GM12878 (cell line): ENCODE measurements at regions not wholly inside any gene's neighbourhood (a gene's known extent, or its start where the extent isn't known, plus 50 kb on each side); places are given as distances from the start of the nearest gene placed in this dataset.

Source experiments
- ATAC-seq: fragments of 200-7000 bp; cut with Tn5 transposase; 3 replicates; pipeline ENCODE4 v1.9.1; 2020; ENCODE audit warnings: mild to moderate bottlenecking, moderate library complexity
- BruUV-seq: library from RNA; stranded (reverse); fragments of 400-500 nt; replicated peaks from 2 replicates; lab custom pipeline; 2021; lab: Mats Ljungman, UMichigan
- CTCF ChIA-PET: fragments of 300-600 bp; sonication (Branson Sonifier 250); formaldehyde crosslinking; extraction: SDS; loops from one replicate; lab custom pipeline; 2021; ENCODE audit warnings: inconsistent platforms; lab: Yijun Ruan, JAX
- POLR2A ChIA-PET: fragments of 350-600 bp; formaldehyde crosslinking; extraction: SDS; loops from one replicate; lab custom pipeline; 2021; ENCODE audit warnings: inconsistent platforms; lab: Charles Lee
- RAD21 ChIA-PET: fragments of 300-600 bp; sonication (Branson Sonifier 250); formaldehyde crosslinking; loops from one replicate; lab custom pipeline; 2023; ENCODE audit warnings: antibody characterized with exemption; ENCODE audit not compliant: unreplicated experiment; lab: Charles Lee
- SMC1A ChIA-PET: fragments of 300-600 bp; sonication (Branson Sonifier 250); formaldehyde crosslinking; loops from one replicate; lab custom pipeline; 2023; ENCODE audit not compliant: unreplicated experiment, uncharacterized antibody; lab: Charles Lee
- DNase-seq: peaks from one replicate; pipeline ENCODE4 v3.0.0-alpha.2; 2011; ENCODE audit warnings: low read depth, low spot score
- FAIRE-seq: peaks from 3 replicates; lab custom pipeline; 2011; peaks lifted over from hg19 to GRCh38; lab: Jason Lieb, UNC
- H2AFZ ChIP-seq: 2 replicates; pipeline ENCODE4 v1.6.0; 2011; ENCODE audit warnings: low read depth, low read length, control low read depth; ENCODE audit not compliant: control insufficient read depth
- H3K27ac ChIP-seq: 2 replicates; pipeline ENCODE4 v1.5.1; 2011; ENCODE audit warnings: control low read depth; ENCODE audit not compliant: control insufficient read depth, insufficient read depth
- H3K27me3 ChIP-seq, 2 experiments: replicated peaks in 1 of 2; 2 replicates each; pipeline versions ENCODE4 v1.6.0 to v1.6.1; 2011; ENCODE audit warnings: low read length in 1 of 2; ENCODE audit not compliant: control insufficient read depth in 2 of 2, insufficient read depth in 2 of 2
- H3K36me3 ChIP-seq, 2 experiments: 2 replicates each; pipeline ENCODE4 v1.5.1; 2011; ENCODE audit warnings: low read length in 1 of 2; ENCODE audit not compliant: control insufficient read depth in 2 of 2, insufficient read depth in 2 of 2
- H3K4me1 ChIP-seq: 2 replicates; pipeline ENCODE4 v1.6.1; 2011; ENCODE audit warnings: mild to moderate bottlenecking, low read length, moderate library complexity, mixed read lengths; ENCODE audit not compliant: control insufficient read depth, insufficient read depth
- H3K4me2 ChIP-seq: 2 replicates; pipeline ENCODE4 v1.6.0; 2011; ENCODE audit warnings: control low read depth; ENCODE audit not compliant: control insufficient read depth, insufficient read depth
- H3K4me3 ChIP-seq: fragments of 200-600 bp; sonication (generic); 2 replicates; pipeline ENCODE4 v1.5.1; 2016
- H3K79me2 ChIP-seq: 2 replicates; pipeline ENCODE4 v1.6.0; 2011; ENCODE audit warnings: low read length; ENCODE audit not compliant: control insufficient read depth, insufficient read depth
- H3K9ac ChIP-seq: 2 replicates; pipeline ENCODE4 v1.8.0; 2011; ENCODE audit warnings: low read length, control low read depth, mixed read lengths; ENCODE audit not compliant: control insufficient read depth, insufficient read depth
- H3K9me3 ChIP-seq: replicated peaks from 3 replicates; pipeline ENCODE4 v1.5.1; 2011; ENCODE audit warnings: mild to moderate bottlenecking, low read length; ENCODE audit not compliant: control insufficient read depth, insufficient read depth
- H4K20me1 ChIP-seq: 2 replicates; pipeline ENCODE4 v1.6.0; 2011; ENCODE audit not compliant: control insufficient read depth, insufficient read depth
- BHLHE40 ChIP-seq, 2 experiments: fragments of 450-650 bp in 1 of 2; IDR thresholded peaks; 2 replicates each; pipeline ENCODE4 v1.6.1; 2011 to 2017; ENCODE audit warnings: low read depth in 2 of 2, borderline replicate concordance in 1 of 2, improper control_type of control experiment in 1 of 2, low read length in 1 of 2, mild to moderate bottlenecking in 1 of 2
- CREM ChIP-seq: IDR thresholded peaks from 2 replicates; pipeline ENCODE4 v1.6.1; 2014; ENCODE audit warnings: antibody characterized with exemption, low read depth
- HDGF ChIP-seq: fragments of 450-650 bp; IDR thresholded peaks from 2 replicates; pipeline ENCODE4 v1.6.1; 2016; ENCODE audit warnings: antibody characterized with exemption
- IKZF1 ChIP-seq: fragments of 450-650 bp; conservative IDR thresholded peaks from 2 replicates; pipeline ENCODE4 v1.6.1; 2017; ENCODE audit warnings: antibody characterized with exemption, mild to moderate bottlenecking
- MLLT1 ChIP-seq: fragments of 450-650 bp; IDR thresholded peaks from 2 replicates; pipeline ENCODE4 v1.6.1; 2016; ENCODE audit warnings: mild to moderate bottlenecking
- PAX8 ChIP-seq: fragments of 450-650 bp; IDR thresholded peaks from 2 replicates; pipeline ENCODE4 v1.6.1; 2017; ENCODE audit warnings: mild to moderate bottlenecking, moderate library complexity
- RB1 ChIP-seq: fragments of 450-650 bp; formaldehyde crosslinking; IDR thresholded peaks from 2 replicates; pipeline ENCODE4 v1.6.1; 2017; ENCODE audit warnings: mild to moderate bottlenecking, borderline replicate concordance
- WGBS: methylation state at CpG from one replicate; pipeline ENCODE4 v1.1.6; 2016; ENCODE audit warnings: low lambda C conversion rate; ENCODE audit not compliant: insufficient replicate concordance, insufficient coverage; ENCODE audit errors: missing lambda C conversion rate; 5-methylcytosine and 5-hydroxymethylcytosine counted together
- in situ Hi-C: fragments of 300-500 bp; cut with MboI; formaldehyde crosslinking; loops from 9 replicates; pipeline ENCODE4 v1.14.3; 2018; ENCODE audit warnings: mixed read lengths
- intact Hi-C: fragments of 100-400 bp; cut with micrococcal nuclease; formaldehyde crosslinking; loops from one replicate; pipeline ENCODE4 v1.14.2; 2022; ENCODE audit not compliant: unreplicated experiment

GRCh38 chr21:28090546-28090945 lies 902.1 kb downstream of the LTN1 start:
- ChIA-PET RAD21 (no interaction called here), POLR2A (no interaction called here), CTCF (no interaction called here), SMC1A (no interaction called here)
- H3K4me2 ChIP-seq: no peak overlapping the region
- BruUV-seq: no TSS peak
- DNase-seq (no peak), ATAC-seq (no peak), FAIRE-seq (no peak)
- no peak overlapping the region for H3K9ac ChIP-seq
- TF ChIP-seq MLLT1: no peak
- TF ChIP-seq PAX8: no peak
- TF ChIP-seq IKZF1: no peak
- TF ChIP-seq BHLHE40 (IDR thresholded peaks at IDR 0.05; ENCODE audit: borderline replicate concordance in 1 of 2, low read depth in 2 of 2, low read length in 1 of 2): no peak
- TF ChIP-seq CREM: no peak
- TF ChIP-seq RB1: no peak
- no peak for TF ChIP-seq HDGF
- 5% methylated on average over 5 of the region's 5 CpGs for WGBS
- H3K27ac ChIP-seq: no peak overlapping the region
- intact Hi-C loops: no loop called here
- no peaks in the 10 kb centered on the region for H3K27me3 ChIP-seq
- H3K79me2 ChIP-seq: no peaks in the 10 kb centered on the region
- no peak overlapping the region for H2AFZ ChIP-seq
- no peaks in the 10 kb centered on the region; the same call in 2 of the 3 replicates for H3K9me3 ChIP-seq
- H4K20me1 ChIP-seq: no peaks in the 10 kb centered on the region
- no peaks in the 10 kb centered on the region for H3K36me3 ChIP-seq
- no peak overlapping the region for H3K4me3 ChIP-seq
- no peaks in the 10 kb centered on the region for H3K4me1 ChIP-seq
- in situ Hi-C loops: no loop called here
